ENCODE measurements at regions not wholly inside any gene's neighbourhood (a gene's known extent, or its start where the extent isn't known, plus 50 kb on each side); places are given as distances from the start of the nearest gene placed in this dataset.
"Not testable (repeated sequence)": the region's sequence is repeated elsewhere in the genome, so short reads cannot be mapped to it uniquely, and the experiment has no call there.

- H3K27me3 Mint-ChIP-seq (ENCODE audit: insufficient read depth, unreplicated experiment) = no peaks in the 10 kb centered on the region
- no peak overlapping the region for H3K27ac Mint-ChIP-seq (ENCODE audit: low read depth, unreplicated experiment)
- H3K4me1 Mint-ChIP-seq (ENCODE audit: insufficient read depth, unreplicated experiment) = peaks cover 6% of the 10 kb centered on the region
- DNase-seq (ENCODE audit: unreplicated experiment) = peak; percentile 8
- intact Hi-C loops (cut with micrococcal nuclease) = no loop called here
- no peak for TF ChIP-seq CTCF (IDR thresholded peaks at IDR 0.05; ENCODE audit: unreplicated experiment)
- BruUV-seq (replicated peaks) = no TSS peak
- POLR2A ChIA-PET = no interaction called here
- H3K9me3 Mint-ChIP-seq (ENCODE audit: unreplicated experiment) = no peaks in the 10 kb centered on the region
- H3K4me3 Mint-ChIP-seq (ENCODE audit: unreplicated experiment) = no peak overlapping the region
- H3K36me3 Mint-ChIP-seq (ENCODE audit: insufficient read depth, unreplicated experiment) = no peaks in the 10 kb centered on the region
- CTCF ChIA-PET = no interaction called here
Measured at GRCh38 chr12:74770552-74770951, 232.9 kb downstream of the ATXN7L3B start.

- no TSS peak for BruUV-seq (replicated peaks)
- ChIA-PET POLR2A (no interaction called here), CTCF (no interaction called here)
- intact Hi-C loops (cut with micrococcal nuclease) = no loop called here
- no peaks in the 10 kb centered on the region for H3K36me3 Mint-ChIP-seq (ENCODE audit: insufficient read depth, unreplicated experiment)
- H3K9me3 Mint-ChIP-seq (ENCODE audit: unreplicated experiment) = no peaks in the 10 kb centered on the region
- no peak for TF ChIP-seq CTCF (IDR thresholded peaks at IDR 0.05; ENCODE audit: unreplicated experiment)
- H3K4me3 Mint-ChIP-seq (ENCODE audit: unreplicated experiment) = no peak overlapping the region
- DNase-seq (ENCODE audit: unreplicated experiment) = no peak
- no peaks in the 10 kb centered on the region for H3K27me3 Mint-ChIP-seq (ENCODE audit: insufficient read depth, unreplicated experiment)
- no peak overlapping the region for H3K27ac Mint-ChIP-seq (ENCODE audit: low read depth, unreplicated experiment)
- peaks cover 10% of the 10 kb centered on the region for H3K4me1 Mint-ChIP-seq (ENCODE audit: insufficient read depth, unreplicated experiment)
Measured at GRCh38 chr12:74775276-74775675, 237.6 kb downstream of the ATXN7L3B start.

- Mint-ChIP-seq H3K4me3 (ENCODE audit: unreplicated experiment) (no peak overlapping the region), H3K36me3 (ENCODE audit: insufficient read depth, unreplicated experiment) (no peaks in the 10 kb centered on the region), H3K4me1 (ENCODE audit: insufficient read depth, unreplicated experiment) (peaks cover 5% of the 10 kb centered on the region), H3K9me3 (ENCODE audit: unreplicated experiment) (no peaks in the 10 kb centered on the region), H3K27me3 (ENCODE audit: insufficient read depth, unreplicated experiment) (no peaks in the 10 kb centered on the region), H3K27ac (ENCODE audit: low read depth, unreplicated experiment) (no peak overlapping the region)
- no peak for TF ChIP-seq CTCF (IDR thresholded peaks at IDR 0.05; ENCODE audit: unreplicated experiment)
- BruUV-seq (replicated peaks) = no TSS peak
- POLR2A ChIA-PET = no interaction called here
- intact Hi-C loops (cut with micrococcal nuclease) = no loop called here
- CTCF ChIA-PET = no interaction called here
- DNase-seq (ENCODE audit: unreplicated experiment) = no peak
Measured at GRCh38 chr12:74776378-74776777, 238.7 kb downstream of the ATXN7L3B start.

- ChIA-PET CTCF (interaction anchor here (0.8 kb wide), 1 partner anchor 23 kb away, joined by 3 read pairs; no protein-coding TSS in a partner anchor), POLR2A (interaction anchor here (0.6 kb wide), 1 partner anchor 398 kb away, joined by 3 read pairs; no protein-coding TSS in a partner anchor)
- H3K4me3 Mint-ChIP-seq (ENCODE audit: unreplicated experiment) = no peak overlapping the region
- peaks cover 5% of the 10 kb centered on the region for H3K4me1 Mint-ChIP-seq (ENCODE audit: insufficient read depth, unreplicated experiment)
- no peaks in the 10 kb centered on the region for H3K36me3 Mint-ChIP-seq (ENCODE audit: insufficient read depth, unreplicated experiment)
- peak; percentile 35 for DNase-seq (ENCODE audit: unreplicated experiment)
- BruUV-seq (replicated peaks) = no TSS peak
- TF ChIP-seq CTCF (IDR thresholded peaks at IDR 0.05; ENCODE audit: unreplicated experiment) = no peak
- no peaks in the 10 kb centered on the region for H3K27me3 Mint-ChIP-seq (ENCODE audit: insufficient read depth, unreplicated experiment)
- intact Hi-C loops (cut with micrococcal nuclease) = no loop called here
- H3K27ac Mint-ChIP-seq (ENCODE audit: low read depth, unreplicated experiment) = no peak overlapping the region
- no peaks in the 10 kb centered on the region for H3K9me3 Mint-ChIP-seq (ENCODE audit: unreplicated experiment)
Measured at GRCh38 chr12:74780182-74780849, 242.7 kb downstream of the ATXN7L3B start.

GRCh38 chr12:74780850-74781241 lies 243.2 kb downstream of the ATXN7L3B start:
- DNase-seq (ENCODE audit: unreplicated experiment); intact Hi-C loops (cut with micrococcal nuclease); BruUV-seq (replicated peaks); H3K36me3 Mint-ChIP-seq (ENCODE audit: insufficient read depth, unreplicated experiment); H3K27me3 Mint-ChIP-seq (ENCODE audit: insufficient read depth, unreplicated experiment); H3K4me3 Mint-ChIP-seq (ENCODE audit: unreplicated experiment); H3K4me1 Mint-ChIP-seq (ENCODE audit: insufficient read depth, unreplicated experiment); H3K9me3 Mint-ChIP-seq (ENCODE audit: unreplicated experiment); H3K27ac Mint-ChIP-seq (ENCODE audit: low read depth, unreplicated experiment): not testable (repeated sequence)
- CTCF ChIA-PET = interaction anchor here (0.6 kb wide), 1 partner anchor 33 kb away, joined by 3 read pairs; no protein-coding TSS in a partner anchor
- POLR2A ChIA-PET = interaction anchor here (0.6 kb wide), 1 partner anchor 398 kb away, joined by 3 read pairs; no protein-coding TSS in a partner anchor

All from MCF 10A (cell line).